ENCODE measurements at regions not wholly inside any gene's neighbourhood (a gene's known extent, or its start where the extent isn't known, plus 50 kb on each side); places are given as distances from the start of the nearest gene placed in this dataset.

- Histone ChIP-seq H3K4me3 (no peak overlapping the region), H3K27me3 (no peaks in the 10 kb centered on the region), H3K27ac (no peak overlapping the region), H3K36me3 (no peaks in the 10 kb centered on the region), H3K4me1 (peaks cover 0 to 20% (median 7%) of the 10 kb centered on the region in 4 donors), H3K9me3 (no peaks in the 10 kb centered on the region)
- no peak for DNase-seq
- no peak for TF ChIP-seq CTCF (IDR thresholded peaks at IDR 0.05)
- intact Hi-C loops (cut with DNase I; ENCODE audit: low total_unique reads) = no loop called here
Observed at GRCh38 chr12:76263696-76264095, 84.5 kb downstream of the BBS10 start.

GRCh38 chr12:76260390-76260748, 87.8 kb downstream of the BBS10 start:
- peaks cover 0 to 20% (median 8%) of the 10 kb centered on the region in 4 donors for H3K4me1 ChIP-seq
- no peaks in the 10 kb centered on the region for H3K27me3 ChIP-seq
- H3K4me3 ChIP-seq = no peak overlapping the region
- DNase-seq = no peak
- H3K36me3 ChIP-seq = no peaks in the 10 kb centered on the region
- H3K9me3 ChIP-seq = no peaks in the 10 kb centered on the region
- TF ChIP-seq CTCF (IDR thresholded peaks at IDR 0.05) = no peak
- intact Hi-C loops (cut with DNase I; ENCODE audit: low total_unique reads) = no loop called here
- peak overlapping the region in 1 of 2 donors; percentile 51 for H3K27ac ChIP-seq

- no peak for DNase-seq
- peaks cover 0 to 20% (median 8%) of the 10 kb centered on the region in 4 donors for H3K4me1 ChIP-seq
- intact Hi-C loops (cut with DNase I; ENCODE audit: low total_unique reads) = no loop called here
- TF ChIP-seq CTCF (IDR thresholded peaks at IDR 0.05) = no peak
- H3K9me3 ChIP-seq = no peaks in the 10 kb centered on the region
- peak overlapping the region in 1 of 2 donors; percentile 51 for H3K27ac ChIP-seq
- H3K36me3 ChIP-seq = no peaks in the 10 kb centered on the region
- no peaks in the 10 kb centered on the region for H3K27me3 ChIP-seq
- H3K4me3 ChIP-seq = no peak overlapping the region
Observed at GRCh38 chr12:76259660-76260389, 88.4 kb downstream of the BBS10 start.

GRCh38 chr12:76259106-76259505, 89.1 kb downstream of the BBS10 start:
- H3K36me3 ChIP-seq = no peaks in the 10 kb centered on the region
- no peak for DNase-seq
- no peak overlapping the region for H3K4me3 ChIP-seq
- intact Hi-C loops (cut with DNase I; ENCODE audit: low total_unique reads) = no loop called here
- no peaks in the 10 kb centered on the region for H3K27me3 ChIP-seq
- peaks cover 0 to 20% (median 8%) of the 10 kb centered on the region in 4 donors for H3K4me1 ChIP-seq
- H3K9me3 ChIP-seq = no peaks in the 10 kb centered on the region
- no peak for TF ChIP-seq CTCF (IDR thresholded peaks at IDR 0.05)
- H3K27ac ChIP-seq = peak overlapping the region in 1 of 2 donors; percentile 8

- Histone ChIP-seq H3K27ac (no peak overlapping the region), H3K36me3 (no peaks in the 10 kb centered on the region), H3K9me3 (no peaks in the 10 kb centered on the region), H3K27me3 (no peaks in the 10 kb centered on the region), H3K4me3 (no peak overlapping the region), H3K4me1 (peaks cover 0 to 20% (median 8%) of the 10 kb centered on the region in 4 donors)
- intact Hi-C loops (cut with DNase I; ENCODE audit: low total_unique reads) = no loop called here
- no peak for DNase-seq
- no peak for TF ChIP-seq CTCF (IDR thresholded peaks at IDR 0.05)
Observed at GRCh38 chr12:76256904-76257303, 91.3 kb downstream of the BBS10 start.

Data from tibial artery (tissue), 4 donors.